ENCODE measurements at regions not wholly inside any gene's neighbourhood (a gene's known extent, or its start where the extent isn't known, plus 50 kb on each side); places are given as distances from the start of the nearest gene placed in this dataset.

DNA sequence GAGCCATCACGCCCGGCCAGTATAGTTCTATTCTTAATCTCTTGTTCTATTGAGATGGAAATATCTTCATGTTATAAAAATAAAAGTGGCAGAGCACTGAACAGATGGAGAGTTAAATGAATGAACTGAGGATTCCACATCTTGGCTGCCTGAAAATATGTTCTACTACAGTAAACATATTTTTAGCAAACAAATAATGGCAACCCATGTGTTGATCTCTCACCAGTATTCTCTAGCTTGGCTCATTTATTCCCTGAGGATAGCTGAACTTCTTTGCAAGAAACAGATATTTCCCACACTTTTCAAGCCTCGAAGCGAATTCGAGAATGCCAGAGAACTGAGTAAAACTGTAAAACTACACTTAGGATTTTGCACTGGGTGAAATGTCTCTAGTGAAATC is 58.9 kb downstream of the DIRAS3 start:
- no peaks in the 10 kb centered on the region for H3K27me3 Mint-ChIP-seq
- H3K4me3 Mint-ChIP-seq: no peak overlapping the region
- no peaks in the 10 kb centered on the region for H3K4me1 Mint-ChIP-seq
- no peak for ATAC-seq
- DNase-seq: no peak
- peaks cover 0 to 6% of the 10 kb centered on the region in 2 donors for H3K9me3 Mint-ChIP-seq
- no peak overlapping the region for H3K27ac Mint-ChIP-seq

- ATAC-seq (no peak), DNase-seq (no peak)
- Mint-ChIP-seq H3K27me3 (no peaks in the 10 kb centered on the region), H3K9me3 (no peaks in the 10 kb centered on the region), H3K4me3 (no peak overlapping the region), H3K4me1 (no peaks in the 10 kb centered on the region), H3K27ac (no peak overlapping the region)
Observed at GRCh38 chr1:67988066-67988465, 62.4 kb downstream of the DIRAS3 start.

GRCh38 chr1:67987046-67987799 is 63.2 kb downstream of the DIRAS3 start:
- Mint-ChIP-seq H3K4me3 (no peak overlapping the region), H3K27ac (no peak overlapping the region), H3K4me1 (no peaks in the 10 kb centered on the region), H3K27me3 (no peaks in the 10 kb centered on the region), H3K9me3 (no peaks in the 10 kb centered on the region)
- ATAC-seq: no peak
- DNase-seq: no peak

DNA sequence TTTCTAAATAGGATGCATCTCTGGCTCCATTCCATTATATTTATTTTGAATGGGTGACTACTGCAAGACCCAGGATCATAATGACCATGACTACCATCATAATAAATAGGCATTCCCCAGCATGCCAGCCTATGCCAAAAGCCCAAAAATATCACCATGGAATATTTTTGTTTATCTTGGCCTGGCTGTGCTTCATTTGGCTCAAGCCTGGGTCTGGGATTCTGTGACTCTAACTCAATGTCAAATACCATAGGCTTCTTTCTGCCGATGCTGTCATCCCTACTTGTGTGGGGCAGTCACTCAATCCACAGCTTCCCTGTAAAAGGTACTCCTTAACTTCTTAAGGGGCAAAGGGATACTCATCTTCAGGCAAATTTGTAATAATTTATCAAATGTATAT is 66.6 kb downstream of the DIRAS3 start:
- H3K4me3 Mint-ChIP-seq: no peak overlapping the region
- DNase-seq: no peak
- no peak for ATAC-seq
- H3K27me3 Mint-ChIP-seq: no peaks in the 10 kb centered on the region
- H3K27ac Mint-ChIP-seq: no peak overlapping the region
- no peaks in the 10 kb centered on the region for H3K4me1 Mint-ChIP-seq
- no peaks in the 10 kb centered on the region for H3K9me3 Mint-ChIP-seq

- Mint-ChIP-seq H3K4me1 (no peaks in the 10 kb centered on the region), H3K4me3 (no peak overlapping the region), H3K27me3 (no peaks in the 10 kb centered on the region), H3K27ac (no peak overlapping the region), H3K9me3 (no peaks in the 10 kb centered on the region)
- no peak for DNase-seq
- no peak for ATAC-seq
Observed at GRCh38 chr1:67980028-67980427, 70.4 kb downstream of the DIRAS3 start.

GRCh38 chr1:67979532-67979931 is 70.9 kb downstream of the DIRAS3 start:
- Mint-ChIP-seq H3K4me3 (no peak overlapping the region), H3K27ac (no peak overlapping the region), H3K9me3 (no peaks in the 10 kb centered on the region), H3K4me1 (no peaks in the 10 kb centered on the region), H3K27me3 (no peaks in the 10 kb centered on the region)
- DNase-seq (no peak), ATAC-seq (no peak)

DNA sequence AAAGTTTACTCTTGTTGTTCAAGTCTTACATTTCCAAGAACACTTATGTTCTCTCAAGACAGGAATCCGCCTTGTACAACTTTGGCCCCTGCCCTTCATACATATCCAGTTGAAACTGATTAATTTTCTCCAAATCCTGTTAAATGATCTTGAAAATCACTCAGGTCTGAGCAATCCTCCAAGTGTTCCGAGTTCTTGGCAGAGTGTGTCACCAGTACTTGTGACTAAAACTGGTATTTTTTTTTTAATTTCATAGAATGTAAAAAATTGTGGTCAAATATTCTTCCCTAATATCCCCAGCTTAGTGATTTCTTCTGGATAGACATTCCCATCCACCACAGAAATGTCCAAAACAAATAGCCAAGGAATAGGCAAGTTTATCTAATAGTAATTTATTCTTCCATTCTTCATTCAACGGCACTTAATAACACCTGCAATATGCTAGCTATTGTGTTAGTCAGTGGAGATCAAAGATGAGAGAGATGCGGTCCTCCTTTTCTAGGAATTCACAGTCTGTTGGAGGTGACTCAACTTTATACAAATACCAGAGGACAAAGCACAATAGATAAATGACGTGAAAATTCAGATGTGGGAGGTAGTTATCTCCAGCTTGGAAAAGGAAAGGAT is 71.4 kb downstream of the DIRAS3 start:
- Mint-ChIP-seq H3K27me3 (no peaks in the 10 kb centered on the region), H3K27ac (no peak overlapping the region), H3K4me3 (no peak overlapping the region), H3K4me1 (no peaks in the 10 kb centered on the region), H3K9me3 (no peaks in the 10 kb centered on the region)
- ATAC-seq (no peak), DNase-seq (no peak)

GRCh38 chr1:67977756-67978155 is 72.7 kb downstream of the DIRAS3 start:
- H3K9me3 Mint-ChIP-seq: no peaks in the 10 kb centered on the region
- H3K4me1 Mint-ChIP-seq: no peaks in the 10 kb centered on the region
- H3K27ac Mint-ChIP-seq: no peak overlapping the region
- H3K4me3 Mint-ChIP-seq: no peak overlapping the region
- ATAC-seq: no peak
- no peaks in the 10 kb centered on the region for H3K27me3 Mint-ChIP-seq
- DNase-seq: no peak

DNA sequence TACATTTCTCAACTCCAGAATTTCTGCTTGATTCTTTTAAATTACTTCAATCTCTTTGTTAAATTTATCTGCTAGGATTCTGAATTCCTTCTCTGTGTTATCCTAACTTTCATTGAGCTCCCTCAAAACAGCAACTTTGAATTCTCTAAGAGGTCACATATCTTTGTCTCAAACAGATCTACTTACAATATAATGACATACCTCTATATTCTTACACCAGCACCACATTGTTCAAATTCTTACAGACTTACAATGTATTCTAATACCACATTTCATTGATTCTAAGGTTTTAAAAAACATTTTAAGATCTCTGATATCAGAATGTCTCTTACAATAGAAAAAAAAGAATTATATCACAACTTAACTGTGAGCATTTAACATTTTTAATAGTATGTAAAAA is 77.4 kb downstream of the DIRAS3 start:
- H3K4me3 Mint-ChIP-seq: no peak overlapping the region
- H3K27ac Mint-ChIP-seq: no peak overlapping the region
- H3K9me3 Mint-ChIP-seq: peaks cover 0 to 17% of the 10 kb centered on the region in 2 donors
- H3K4me1 Mint-ChIP-seq: no peaks in the 10 kb centered on the region
- no peak for DNase-seq
- no peaks in the 10 kb centered on the region for H3K27me3 Mint-ChIP-seq
- no peak for ATAC-seq

DNA sequence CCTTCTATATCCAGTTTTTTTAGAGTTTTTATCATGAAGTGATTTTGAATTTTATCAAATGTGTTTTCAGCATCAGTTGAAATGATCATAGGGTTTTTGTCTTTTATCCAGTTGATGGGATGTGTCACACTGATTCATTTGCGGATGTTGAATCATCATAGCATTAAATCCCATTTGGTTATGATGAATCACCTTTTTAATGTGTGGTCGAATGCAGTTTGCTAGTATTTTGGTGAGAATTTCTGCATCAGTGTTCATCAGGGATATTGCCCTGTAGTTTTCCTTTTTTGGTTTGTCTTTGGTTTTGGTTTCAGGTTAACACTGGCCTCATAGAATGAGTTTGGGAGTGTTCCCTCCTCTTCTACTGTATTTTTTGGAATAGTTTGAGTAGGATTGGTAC is 80.3 kb downstream of the DIRAS3 start:
- DNase-seq (no peak), ATAC-seq (no peak)
- Mint-ChIP-seq H3K27ac (no peak overlapping the region), H3K9me3 (peaks cover 0 to 17% of the 10 kb centered on the region in 2 donors), H3K27me3 (no peaks in the 10 kb centered on the region), H3K4me1 (no peaks in the 10 kb centered on the region), H3K4me3 (no peak overlapping the region)

- ATAC-seq (no peak), DNase-seq (no peak)
- Mint-ChIP-seq H3K4me1 (no peaks in the 10 kb centered on the region), H3K27ac (no peak overlapping the region), H3K27me3 (no peaks in the 10 kb centered on the region), H3K4me3 (no peak overlapping the region), H3K9me3 (peaks cover 3 to 17% of the 10 kb centered on the region in 2 donors)
Observed at GRCh38 chr1:67969446-67969845, 81.0 kb downstream of the DIRAS3 start.

GRCh38 chr1:67966666-67967009 is 83.8 kb downstream of the DIRAS3 start:
- no peaks in the 10 kb centered on the region for H3K4me1 Mint-ChIP-seq
- no peak overlapping the region for H3K4me3 Mint-ChIP-seq

DNA sequence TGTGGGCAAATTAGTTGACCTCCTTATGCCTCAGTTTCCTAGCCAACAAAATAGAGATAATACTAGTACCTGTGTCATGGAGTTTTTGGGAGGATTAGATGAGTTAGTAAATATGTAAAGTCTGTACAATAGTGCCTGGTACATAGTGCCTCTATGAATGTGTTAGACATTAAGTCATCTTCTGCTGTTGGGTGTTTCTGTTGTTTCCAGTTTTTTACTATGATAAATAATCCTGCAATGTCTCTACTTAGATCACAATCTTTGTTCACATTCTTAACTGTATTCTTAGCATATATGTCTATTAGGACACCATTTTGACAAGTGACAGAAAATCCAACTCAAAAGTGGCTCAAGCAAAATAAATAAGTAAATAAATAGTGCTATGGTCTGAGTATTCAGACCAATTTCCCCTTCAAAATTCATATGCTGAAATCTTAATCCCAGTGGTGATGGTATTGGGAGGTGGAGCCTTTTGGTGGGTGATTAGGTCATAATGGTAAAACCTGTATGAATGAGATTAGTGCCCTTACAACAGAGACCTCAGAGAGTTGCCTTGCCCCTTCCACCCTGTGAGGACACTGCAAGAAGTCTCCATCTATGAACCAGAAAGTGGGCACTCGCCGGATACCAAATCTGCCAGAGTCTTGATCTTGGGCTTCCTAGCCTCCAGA is 84.3 kb downstream of the DIRAS3 start:
- Mint-ChIP-seq H3K4me1 (no peaks in the 10 kb centered on the region), H3K27ac (no peak overlapping the region), H3K27me3 (no peaks in the 10 kb centered on the region), H3K4me3 (no peak overlapping the region), H3K9me3 (peaks cover 19 to 40% of the 10 kb centered on the region in 2 donors)
- DNase-seq (no peak), ATAC-seq (no peak)

More at GRCh38 chr1:67966666-67967009, 83.8 kb downstream of the DIRAS3 start:
- DNase-seq: no peak
- Mint-ChIP-seq H3K27me3 (no peaks in the 10 kb centered on the region), H3K27ac (no peak overlapping the region), H3K9me3 (peaks cover 19 to 40% of the 10 kb centered on the region in 2 donors)
- no peak for ATAC-seq

DNA sequence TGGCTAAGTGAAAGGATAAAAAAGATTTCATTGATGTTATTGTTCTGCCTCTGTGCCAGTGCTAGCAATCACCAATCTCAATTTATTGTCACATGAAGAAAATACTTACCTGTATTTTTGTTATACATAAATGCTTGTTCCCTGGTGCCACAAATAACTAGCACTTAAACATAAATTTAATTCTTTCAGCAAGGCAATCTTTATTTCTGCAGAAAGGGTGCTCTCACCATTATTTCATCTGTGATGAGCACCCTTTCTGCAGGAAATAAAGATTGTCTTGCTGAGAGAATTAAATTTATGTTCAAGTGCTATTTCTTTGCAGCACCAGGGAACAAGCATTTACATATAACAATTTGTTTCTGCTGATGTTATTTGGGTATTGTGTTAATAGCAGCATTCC is 87.2 kb downstream of the DIRAS3 start:
- H3K27ac Mint-ChIP-seq: no peak overlapping the region
- no peak overlapping the region for H3K4me3 Mint-ChIP-seq
- H3K9me3 Mint-ChIP-seq: peaks cover 19 to 23% of the 10 kb centered on the region in 2 donors
- no peaks in the 10 kb centered on the region for H3K27me3 Mint-ChIP-seq
- ATAC-seq (no peak), DNase-seq (no peak)
- no peaks in the 10 kb centered on the region for H3K4me1 Mint-ChIP-seq

GRCh38 chr1:67960766-67961165 is 89.7 kb downstream of the DIRAS3 start:
- no peak overlapping the region for H3K4me3 Mint-ChIP-seq
- H3K27me3 Mint-ChIP-seq: no peaks in the 10 kb centered on the region
- H3K4me1 Mint-ChIP-seq: no peaks in the 10 kb centered on the region
- ATAC-seq (no peak), DNase-seq (no peak)
- peaks cover 19 to 23% of the 10 kb centered on the region in 2 donors for H3K9me3 Mint-ChIP-seq
- H3K27ac Mint-ChIP-seq: no peak overlapping the region

DNA sequence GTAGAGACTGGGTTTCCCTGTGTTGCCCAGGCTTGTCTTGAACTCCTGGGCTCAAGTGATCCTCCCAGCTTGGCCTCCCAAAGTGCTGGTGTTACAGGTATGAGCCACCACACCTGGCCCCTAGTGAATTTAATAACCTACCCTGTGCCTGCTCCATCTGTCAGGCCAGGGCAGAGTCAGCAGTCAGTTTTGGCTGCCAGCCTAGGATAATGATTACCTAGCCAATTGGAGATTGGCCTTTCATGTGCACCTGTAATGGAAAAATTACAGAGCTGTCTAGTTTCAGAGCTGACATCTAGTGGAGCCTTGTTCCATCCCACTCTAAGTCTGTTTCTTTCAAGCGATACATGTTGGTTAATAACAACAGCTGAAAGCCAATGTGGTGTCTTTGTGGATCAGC is 92.0 kb downstream of the DIRAS3 start:
- DNase-seq (no peak), ATAC-seq (no peak)
- H3K9me3 Mint-ChIP-seq: peaks cover 9 to 14% of the 10 kb centered on the region in 2 donors
- no peak overlapping the region for H3K4me3 Mint-ChIP-seq
- no peaks in the 10 kb centered on the region for H3K4me1 Mint-ChIP-seq
- H3K27ac Mint-ChIP-seq: no peak overlapping the region
- H3K27me3 Mint-ChIP-seq: no peaks in the 10 kb centered on the region

Measured in stimulated activated naive CD8-positive, alpha-beta T cell treated with anti-CD3 and anti-CD28 coated beads, Interleukin-15, amount 100 ng/mL, for 72 hours (primary cell).